Skeletal muscle tissue (tissue), 3 donors: ENCODE measurements at regions not wholly inside any gene's neighbourhood (a gene's known extent, or its start where the extent isn't known, plus 50 kb on each side); places are given as distances from the start of the nearest gene placed in this dataset.

ENCODE experiments used
- H3K27ac ChIP-seq: one replicate; pipeline ENCODE4 v1.7.0; 2013; ENCODE audit warnings: mild to moderate bottlenecking, low read depth, low read length, inconsistent platforms
- H3K27me3 ChIP-seq, 3 donors: one replicate each; pipeline ENCODE4 v1.7.0; 2013; ENCODE audit warnings: low read length in 3 of 3; ENCODE audit not compliant: control insufficient read depth in 3 of 3, insufficient read depth in 3 of 3
- H3K36me3 ChIP-seq, 3 donors: one replicate each; pipeline ENCODE4 v1.7.0; 2013; ENCODE audit warnings: low read length in 3 of 3; ENCODE audit not compliant: control insufficient read depth in 3 of 3, insufficient read depth in 3 of 3
- H3K4me1 ChIP-seq, 3 donors: one replicate each; pipeline ENCODE4 v1.7.0; 2013; ENCODE audit warnings: low read length in 3 of 3, mild to moderate bottlenecking in 3 of 3; ENCODE audit not compliant: control insufficient read depth in 3 of 3, insufficient read depth in 3 of 3
- H3K4me3 ChIP-seq, 3 donors: one replicate each; pipeline ENCODE4 v1.7.0; 2013; ENCODE audit warnings: low read length in 3 of 3
- H3K9ac ChIP-seq, 3 donors: one replicate each; pipeline ENCODE4 v1.7.0; 2013; ENCODE audit warnings: low read length in 3 of 3, mild to moderate bottlenecking in 3 of 3, moderate library complexity in 2 of 3, low read depth in 1 of 3
- H3K9me3 ChIP-seq, 3 donors: one replicate each; pipeline ENCODE4 v1.7.0; 2013; ENCODE audit warnings: low read length in 3 of 3; ENCODE audit not compliant: control insufficient read depth in 3 of 3
- donor health status: Osteomylitis.

DNA sequence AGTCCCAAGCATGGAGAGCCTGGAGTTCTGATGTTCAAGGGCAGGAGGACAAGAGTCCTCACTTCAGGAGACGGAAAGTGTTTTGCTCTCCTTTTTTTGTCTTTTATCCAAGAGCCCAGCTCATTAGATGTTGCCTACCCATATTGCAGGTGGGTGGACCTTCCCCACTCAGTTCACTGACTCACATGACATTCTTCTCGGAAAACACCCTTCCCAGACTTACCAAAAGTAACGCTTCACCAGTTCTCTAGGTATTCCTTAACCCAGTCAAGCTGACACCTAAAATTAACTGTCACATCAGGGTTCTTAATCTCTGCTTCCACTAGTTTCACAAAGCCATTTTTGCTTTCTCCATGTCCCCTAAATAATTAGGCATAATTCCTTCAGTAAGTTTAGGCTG is 2215.4 kb upstream of the PCDH20 start:
- no peaks in the 10 kb centered on the region for H3K27me3 ChIP-seq
- no peaks in the 10 kb centered on the region for H3K36me3 ChIP-seq
- H3K9me3 ChIP-seq = no peaks in the 10 kb centered on the region
- H3K9ac ChIP-seq = no peak overlapping the region
- H3K4me3 ChIP-seq = no peak overlapping the region
- H3K4me1 ChIP-seq = no peaks in the 10 kb centered on the region
- H3K27ac ChIP-seq = no peak overlapping the region

DNA sequence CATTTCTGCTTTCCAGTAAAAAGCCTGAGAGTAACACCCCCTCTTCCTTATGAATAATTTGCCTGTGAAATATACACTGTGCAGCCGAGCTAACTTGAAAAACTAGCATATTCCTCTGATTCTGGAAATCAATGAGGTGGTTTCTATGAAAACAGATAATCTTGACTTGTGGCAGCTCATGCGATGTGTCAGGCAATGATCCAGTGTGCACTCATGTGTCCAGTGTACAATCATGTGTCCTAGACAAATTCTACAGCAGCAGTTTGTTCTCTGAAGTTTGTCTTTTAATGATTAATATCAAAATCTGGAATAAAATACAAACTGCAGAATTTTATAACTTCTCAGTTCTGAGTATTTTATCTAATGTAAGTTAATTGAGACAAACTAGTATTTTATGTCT is 2213.9 kb upstream of the PCDH20 start:
- H3K27me3 ChIP-seq = no peaks in the 10 kb centered on the region
- H3K9ac ChIP-seq = no peak overlapping the region
- no peak overlapping the region for H3K27ac ChIP-seq
- H3K4me3 ChIP-seq = no peak overlapping the region
- H3K4me1 ChIP-seq = no peaks in the 10 kb centered on the region
- H3K36me3 ChIP-seq = no peaks in the 10 kb centered on the region
- H3K9me3 ChIP-seq = no peaks in the 10 kb centered on the region

DNA sequence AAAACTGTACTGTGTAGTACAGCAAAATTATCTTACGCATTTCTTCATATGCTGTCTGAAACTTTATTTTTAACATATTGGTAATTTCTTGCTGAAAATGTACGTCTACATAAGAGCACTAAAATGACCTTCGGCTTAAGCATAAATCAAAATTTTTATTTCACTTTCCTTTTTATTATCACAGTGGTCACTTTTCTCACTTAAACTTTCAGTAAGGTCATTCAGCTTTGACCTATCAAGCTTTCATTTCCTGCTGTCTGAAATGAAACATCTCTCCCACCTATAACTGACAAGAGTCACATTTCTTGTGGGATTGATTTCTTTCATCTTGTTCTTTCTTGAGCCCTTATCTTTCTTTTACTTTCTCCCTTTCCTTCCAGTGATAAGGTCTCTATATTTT is 2212.7 kb upstream of the PCDH20 start:
- Histone ChIP-seq H3K4me3 (no peak overlapping the region), H3K9ac (no peak overlapping the region), H3K27me3 (no peaks in the 10 kb centered on the region), H3K4me1 (no peaks in the 10 kb centered on the region), H3K27ac (no peak overlapping the region), H3K9me3 (no peaks in the 10 kb centered on the region), H3K36me3 (no peaks in the 10 kb centered on the region)

DNA sequence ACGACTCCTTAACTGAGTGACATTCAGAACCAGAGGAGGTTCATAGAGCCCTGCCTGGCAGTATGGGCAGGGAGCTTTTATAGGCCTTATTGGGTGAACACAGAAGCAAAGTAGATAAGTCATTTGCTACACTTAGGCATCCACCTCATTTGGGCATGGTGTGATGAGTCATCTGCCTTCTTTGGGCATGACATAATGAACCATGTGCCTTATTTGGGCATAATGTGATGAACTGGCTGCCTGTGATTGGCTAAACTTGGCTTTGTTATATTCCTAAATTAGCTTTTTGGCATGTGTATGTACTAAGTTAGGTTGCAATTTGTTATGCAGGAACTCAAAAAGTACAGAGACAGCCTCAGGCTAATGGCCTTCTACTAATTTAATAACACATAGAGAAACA is 2210.2 kb upstream of the PCDH20 start:
- no peak overlapping the region for H3K9ac ChIP-seq
- H3K9me3 ChIP-seq = no peaks in the 10 kb centered on the region
- no peak overlapping the region for H3K27ac ChIP-seq
- no peaks in the 10 kb centered on the region for H3K36me3 ChIP-seq
- no peaks in the 10 kb centered on the region for H3K4me1 ChIP-seq
- no peak overlapping the region for H3K4me3 ChIP-seq
- H3K27me3 ChIP-seq = no peaks in the 10 kb centered on the region

DNA sequence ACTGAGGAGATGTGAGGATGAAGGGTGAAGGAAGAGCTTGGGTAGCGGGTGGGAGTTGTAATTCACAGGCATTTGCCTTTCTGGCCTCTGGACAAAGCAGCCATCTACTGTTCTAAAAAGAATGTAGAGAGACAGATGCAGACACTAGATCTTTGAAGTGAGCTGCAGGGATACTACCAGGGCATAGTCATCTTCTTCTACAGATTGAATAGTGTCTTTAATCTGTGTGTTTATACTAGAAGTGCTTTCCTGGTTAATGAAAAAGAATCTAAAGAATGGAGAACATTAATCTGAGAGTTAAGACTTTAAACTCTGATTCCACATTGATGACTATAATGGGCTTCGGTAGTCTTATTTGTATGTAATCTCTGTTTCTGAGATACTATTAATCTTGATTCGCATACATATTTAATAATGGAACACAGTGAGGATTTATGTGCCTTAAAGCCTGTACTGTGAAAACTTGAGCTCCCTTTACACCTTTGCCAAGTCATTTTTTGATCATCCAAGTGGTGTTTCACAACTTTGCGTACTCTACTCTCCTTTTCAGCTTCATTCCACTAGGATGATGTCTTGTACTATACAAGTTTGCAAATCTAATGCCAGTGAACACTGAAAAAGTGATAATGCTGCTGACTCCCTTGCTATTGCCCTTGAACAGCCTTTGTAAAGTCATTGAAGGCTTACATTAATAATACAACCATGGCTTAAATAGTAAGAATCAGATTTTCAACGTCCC is 2199.4 kb upstream of the PCDH20 start:
- Histone ChIP-seq H3K9me3 (no peaks in the 10 kb centered on the region), H3K4me1 (no peaks in the 10 kb centered on the region), H3K27ac (no peak overlapping the region), H3K27me3 (no peaks in the 10 kb centered on the region), H3K9ac (no peak overlapping the region), H3K36me3 (no peaks in the 10 kb centered on the region), H3K4me3 (no peak overlapping the region)

DNA sequence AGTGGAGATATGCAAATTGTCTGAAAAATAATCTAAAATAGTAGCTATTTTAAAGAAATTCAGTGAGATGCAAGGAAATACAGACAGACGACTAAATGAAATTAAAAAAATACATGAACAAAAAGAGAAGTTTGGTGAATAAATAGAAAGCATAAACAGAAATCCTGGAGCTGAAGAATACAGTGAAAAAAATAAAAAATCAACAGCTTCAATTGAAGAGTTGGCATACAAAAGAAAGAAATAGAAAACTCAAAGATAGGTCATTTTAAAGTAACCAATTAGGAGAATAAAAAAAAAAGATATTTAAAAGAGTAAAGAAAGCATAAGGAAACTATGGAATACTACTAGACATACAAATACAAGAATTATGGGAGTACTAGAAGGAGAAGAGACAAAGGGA is 2191.5 kb upstream of the PCDH20 start:
- no peaks in the 10 kb centered on the region for H3K4me1 ChIP-seq
- H3K9ac ChIP-seq = no peak overlapping the region
- H3K27me3 ChIP-seq = no peaks in the 10 kb centered on the region
- H3K4me3 ChIP-seq = no peak overlapping the region
- H3K27ac ChIP-seq = no peak overlapping the region
- H3K9me3 ChIP-seq = peaks cover 0 to 8% (median 0%) of the 10 kb centered on the region in 3 donors
- H3K36me3 ChIP-seq = no peaks in the 10 kb centered on the region

DNA sequence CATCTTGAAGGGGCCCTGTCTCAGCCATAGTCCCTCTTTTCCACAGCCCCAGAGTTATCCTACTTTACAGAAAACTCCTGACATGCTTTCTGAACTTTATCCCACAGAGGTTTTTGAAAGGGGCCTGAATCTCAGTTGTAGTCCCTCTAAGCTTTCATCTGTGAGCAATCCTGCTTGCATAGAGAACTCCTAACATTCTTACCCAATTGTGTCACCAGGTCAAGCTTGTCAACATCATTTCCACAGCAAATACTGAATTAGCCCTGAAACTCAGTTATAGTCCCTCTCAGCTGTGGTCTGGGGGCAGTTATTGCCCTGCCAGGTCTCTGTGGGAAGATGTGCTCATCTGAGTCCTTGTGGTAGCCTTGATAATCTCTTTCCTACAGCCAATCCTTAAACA is 2190.3 kb upstream of the PCDH20 start:
- no peak overlapping the region for H3K9ac ChIP-seq
- no peaks in the 10 kb centered on the region for H3K27me3 ChIP-seq
- no peak overlapping the region for H3K27ac ChIP-seq
- no peaks in the 10 kb centered on the region for H3K4me1 ChIP-seq
- no peaks in the 10 kb centered on the region for H3K36me3 ChIP-seq
- H3K4me3 ChIP-seq = no peak overlapping the region
- H3K9me3 ChIP-seq = peaks cover 0 to 8% (median 0%) of the 10 kb centered on the region in 3 donors

DNA sequence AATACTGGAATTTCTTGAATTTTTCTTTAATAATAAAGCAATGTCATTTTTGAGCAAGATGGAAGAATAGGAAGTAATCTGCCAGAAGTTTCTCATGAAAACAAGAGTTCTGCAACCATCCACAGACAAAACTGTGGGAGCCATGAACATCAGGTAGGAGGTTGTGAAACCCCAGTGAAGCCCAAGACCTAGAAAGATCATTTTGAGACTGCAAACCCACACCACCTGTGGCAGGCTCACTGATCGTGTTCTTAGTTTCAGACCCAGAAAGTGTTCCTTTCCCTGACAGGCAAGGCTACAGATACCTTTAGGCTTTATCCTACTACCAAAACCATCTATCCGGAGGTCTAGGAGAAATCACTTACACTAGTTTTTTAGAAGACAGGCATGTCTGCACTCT is 2189.8 kb upstream of the PCDH20 start:
- Histone ChIP-seq H3K27me3 (no peaks in the 10 kb centered on the region), H3K4me1 (no peaks in the 10 kb centered on the region), H3K36me3 (no peaks in the 10 kb centered on the region), H3K9ac (no peak overlapping the region), H3K27ac (no peak overlapping the region), H3K4me3 (no peak overlapping the region), H3K9me3 (peaks cover 0 to 8% (median 0%) of the 10 kb centered on the region in 3 donors)

DNA sequence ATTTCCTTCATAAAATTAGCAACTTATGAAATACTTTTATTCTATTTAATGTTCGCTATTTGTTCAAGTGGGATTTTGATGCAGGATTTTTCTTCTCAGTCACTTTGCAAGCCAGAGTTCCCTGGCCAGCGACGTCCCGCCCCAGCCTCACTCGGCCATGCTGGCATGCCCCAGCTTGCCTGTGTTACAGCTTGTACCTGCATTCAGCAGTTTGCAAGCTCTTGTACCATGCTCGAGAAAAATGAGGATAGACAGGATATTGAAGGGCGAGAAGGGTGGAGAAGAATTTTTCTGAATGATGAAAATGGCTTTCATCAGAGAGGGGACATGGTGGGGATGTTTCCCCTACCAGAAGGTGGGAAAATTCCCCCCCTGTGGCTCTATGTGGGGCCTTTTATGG is 2180.2 kb upstream of the PCDH20 start:
- H3K4me1 ChIP-seq = no peaks in the 10 kb centered on the region
- no peaks in the 10 kb centered on the region for H3K27me3 ChIP-seq
- no peaks in the 10 kb centered on the region for H3K9me3 ChIP-seq
- no peaks in the 10 kb centered on the region for H3K36me3 ChIP-seq
- H3K9ac ChIP-seq = no peak overlapping the region
- H3K27ac ChIP-seq = no peak overlapping the region
- H3K4me3 ChIP-seq = no peak overlapping the region

DNA sequence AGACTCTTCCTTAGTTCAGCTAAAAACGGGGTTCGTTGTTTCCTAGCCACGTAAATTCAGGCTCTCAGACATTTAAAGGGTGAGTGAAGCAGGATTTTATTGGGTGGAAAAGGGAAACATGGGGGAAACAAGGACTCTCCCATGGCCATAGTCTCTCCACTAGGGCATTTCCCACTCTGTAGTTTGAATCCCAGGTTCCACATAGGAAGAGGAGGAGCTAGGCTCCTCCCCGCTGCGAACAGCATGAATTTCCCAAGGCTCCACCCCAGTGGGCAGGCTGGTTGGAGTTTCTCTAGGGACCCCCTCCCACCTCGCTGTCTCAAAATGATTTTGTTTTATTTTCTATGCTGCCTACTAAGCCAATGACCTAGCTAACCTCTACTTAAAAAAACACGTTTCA is 2170.8 kb upstream of the PCDH20 start:
- Histone ChIP-seq H3K27ac (no peak overlapping the region), H3K4me1 (no peaks in the 10 kb centered on the region), H3K4me3 (no peak overlapping the region), H3K9ac (no peak overlapping the region), H3K9me3 (no peaks in the 10 kb centered on the region), H3K36me3 (no peaks in the 10 kb centered on the region), H3K27me3 (no peaks in the 10 kb centered on the region)
